ENCODE measurements at regions not wholly inside any gene's neighbourhood (a gene's known extent, or its start where the extent isn't known, plus 50 kb on each side); places are given as distances from the start of the nearest gene placed in this dataset.
"Not testable (repeated sequence)": the region's sequence is repeated elsewhere in the genome, so short reads cannot be mapped to it uniquely, and the experiment has no call there.

GRCh38 chr10:2891073-2891769, 176.1 kb upstream of the PFKP start:
- DNase-seq (ENCODE audit: low read depth): no peak

- no peak for DNase-seq (ENCODE audit: low read depth)
Observed at GRCh38 chr10:2890093-2890492, 177.3 kb upstream of the PFKP start.

DNA sequence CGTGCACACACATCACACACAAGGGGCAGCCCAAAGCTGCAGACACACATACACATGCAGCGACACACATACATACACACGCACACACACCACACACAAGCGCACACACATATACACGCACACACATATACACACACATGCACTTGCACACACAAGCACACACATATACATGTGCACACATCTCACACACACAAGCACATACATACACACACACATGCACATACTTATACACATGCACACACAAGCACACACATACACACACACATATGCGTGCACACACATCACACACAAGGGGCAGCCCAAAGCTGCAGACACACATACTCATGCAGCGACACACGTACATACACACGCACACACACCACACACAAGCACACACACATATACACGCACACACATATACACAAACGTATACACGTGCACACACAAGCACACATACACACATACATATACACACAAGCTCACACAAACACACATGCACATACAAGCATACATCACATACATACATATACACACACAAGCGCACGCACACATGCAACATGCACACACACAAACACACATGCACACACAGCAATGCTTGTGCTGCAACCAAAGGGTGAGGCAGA, 178.8 kb upstream of the PFKP start:
- no peak for DNase-seq (ENCODE audit: low read depth)

DNA sequence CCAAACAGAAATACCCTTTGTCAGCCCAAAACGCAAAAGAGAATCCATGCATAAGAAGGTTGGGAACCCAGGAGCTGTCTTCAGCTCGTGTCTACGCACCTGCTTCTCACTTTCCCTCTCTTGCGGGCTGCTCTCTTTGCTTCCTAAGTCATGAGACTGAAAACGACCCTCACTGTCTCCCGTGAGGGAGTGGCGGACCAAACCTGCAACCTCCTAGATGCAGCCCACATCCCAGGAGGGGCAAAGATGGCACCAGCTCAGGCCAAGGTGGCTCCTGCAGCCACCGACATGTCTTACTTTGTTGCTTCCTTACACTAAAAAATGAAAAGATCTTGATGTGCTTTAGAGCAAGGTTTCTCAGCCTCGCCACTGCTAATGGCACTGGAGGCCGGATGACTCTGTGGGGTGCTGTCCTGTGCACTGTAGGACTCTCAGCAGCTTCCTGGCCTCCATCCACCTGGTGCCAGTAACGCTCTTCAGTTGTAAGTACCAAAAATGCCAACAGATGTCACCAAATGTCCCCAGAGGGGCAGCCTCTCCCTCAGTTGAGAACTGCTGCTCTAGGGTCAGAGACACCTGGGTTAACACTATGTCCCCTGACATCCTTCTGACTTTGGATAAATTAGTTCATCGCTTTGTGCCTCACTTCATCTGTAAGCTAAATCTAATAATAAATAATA, 179.8 kb upstream of the PFKP start:
- no peak for DNase-seq (ENCODE audit: low read depth)

GRCh38 chr10:2886662-2887061, 180.7 kb upstream of the PFKP start:
- DNase-seq (ENCODE audit: low read depth): no peak

DNA sequence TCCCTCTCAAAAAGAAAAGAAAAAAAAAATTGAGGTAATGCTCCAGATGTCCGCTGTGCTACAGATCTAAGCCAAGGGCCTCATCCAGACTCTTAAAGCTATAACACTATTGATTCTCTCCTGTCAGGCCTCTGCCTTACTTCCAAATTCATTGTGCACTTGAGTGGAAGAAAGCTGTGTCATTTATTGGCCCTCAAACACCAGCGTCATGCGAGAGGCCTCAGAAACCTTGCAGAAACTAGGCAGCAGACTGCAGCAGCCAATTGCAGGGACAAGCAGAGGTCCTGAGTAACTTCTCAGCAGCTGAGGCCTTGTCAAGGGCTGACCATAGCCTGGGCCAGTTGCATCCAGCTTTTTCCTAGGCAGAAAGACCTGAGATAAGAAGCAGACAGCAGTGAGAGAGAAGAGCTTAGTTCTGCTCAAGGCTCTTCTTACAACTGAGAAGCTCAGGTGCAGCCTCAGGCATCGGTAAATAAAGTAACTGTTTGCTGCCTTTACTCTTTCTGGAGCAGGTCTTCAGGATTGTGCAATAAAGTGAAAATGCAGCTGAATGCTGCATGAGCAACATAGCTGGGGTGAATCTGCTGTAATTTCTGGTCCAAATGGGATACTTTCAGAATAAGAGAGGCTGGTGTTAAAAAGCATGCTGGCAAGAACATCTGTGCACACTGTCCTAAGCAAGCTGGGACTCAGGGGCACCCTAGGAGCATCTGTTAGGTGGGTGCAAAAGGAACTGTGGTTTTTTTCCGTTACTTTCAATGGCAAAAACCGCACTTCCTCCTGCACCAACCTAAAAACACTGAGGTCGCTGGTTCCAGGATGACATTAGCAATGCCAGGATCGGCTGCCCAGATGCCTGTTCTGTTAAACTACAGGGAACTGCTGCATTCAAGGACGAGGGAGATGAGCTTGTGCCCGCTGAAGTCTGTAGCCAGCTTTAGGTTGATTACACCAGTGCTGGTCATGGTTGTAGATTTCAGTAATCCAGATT, 181.8 kb upstream of the PFKP start:
- no peak for DNase-seq (ENCODE audit: low read depth)

GRCh38 chr10:2883983-2884540, 183.3 kb upstream of the PFKP start:
- DNase-seq (ENCODE audit: low read depth): not testable (repeated sequence)

GRCh38 chr10:2883238-2883637, 184.1 kb upstream of the PFKP start:
- DNase-seq (ENCODE audit: low read depth): no peak

DNA sequence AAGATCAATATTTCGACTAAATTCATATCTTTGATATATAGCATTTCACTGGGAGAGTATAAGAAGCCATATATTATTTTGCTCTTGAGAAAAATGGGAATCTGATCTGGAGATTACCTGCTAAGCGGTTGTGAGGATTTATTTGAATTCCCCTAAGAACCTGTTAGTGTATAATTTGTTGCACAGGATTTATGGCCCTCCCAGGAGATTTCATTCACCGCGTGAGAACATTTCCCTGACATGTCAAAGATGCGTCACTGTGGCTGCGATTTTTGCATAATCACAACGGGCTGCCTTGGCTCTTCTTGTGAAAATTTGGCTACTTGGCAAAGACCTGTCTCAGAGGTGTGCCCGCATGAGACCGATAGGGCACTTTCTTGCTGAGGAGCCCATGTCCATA, 184.7 kb upstream of the PFKP start:
- peak; percentile 3 for DNase-seq (ENCODE audit: low read depth)

DNA sequence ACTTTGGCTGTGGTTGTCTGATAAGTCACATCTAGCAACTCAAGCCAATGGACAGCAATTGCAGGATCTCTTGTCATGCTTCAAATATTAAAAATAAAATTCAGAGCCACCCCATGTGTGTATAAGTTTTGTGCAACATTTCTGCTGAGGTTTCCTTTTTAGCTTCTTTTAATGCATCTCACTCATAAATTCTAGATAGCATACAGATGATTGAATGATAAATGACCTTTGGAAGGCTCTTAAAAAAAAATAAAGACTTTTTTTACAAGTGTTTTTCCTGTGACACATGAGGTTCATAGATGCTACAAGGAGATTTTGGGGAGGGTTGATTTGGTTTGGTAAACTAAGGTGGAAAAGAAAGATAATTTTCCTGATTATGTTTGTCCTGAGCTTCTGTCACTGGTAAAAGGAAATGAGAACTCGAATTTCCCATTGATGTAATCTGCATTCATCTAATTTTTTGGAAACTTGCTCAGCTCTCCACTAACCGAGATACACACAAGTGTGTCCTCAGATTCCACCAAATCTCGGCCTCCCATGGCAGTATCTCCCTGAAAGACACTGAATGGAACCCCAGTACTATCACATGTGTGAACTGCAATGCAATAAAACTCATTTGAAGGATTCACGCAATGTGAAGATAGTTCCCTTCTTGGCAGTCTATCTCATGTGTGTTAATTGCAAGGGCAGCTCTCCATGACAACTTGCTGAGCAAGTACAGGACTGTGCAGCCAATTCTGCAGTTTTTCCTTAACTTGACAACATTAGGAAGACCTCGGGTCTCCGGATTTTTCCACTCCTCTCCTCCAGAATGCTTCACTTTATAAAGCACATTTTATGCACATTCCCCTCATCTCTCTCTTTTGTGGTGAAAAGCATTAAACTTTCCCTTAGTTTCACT, 185.4 kb upstream of the PFKP start:
- no peak for DNase-seq (ENCODE audit: low read depth)

DNA sequence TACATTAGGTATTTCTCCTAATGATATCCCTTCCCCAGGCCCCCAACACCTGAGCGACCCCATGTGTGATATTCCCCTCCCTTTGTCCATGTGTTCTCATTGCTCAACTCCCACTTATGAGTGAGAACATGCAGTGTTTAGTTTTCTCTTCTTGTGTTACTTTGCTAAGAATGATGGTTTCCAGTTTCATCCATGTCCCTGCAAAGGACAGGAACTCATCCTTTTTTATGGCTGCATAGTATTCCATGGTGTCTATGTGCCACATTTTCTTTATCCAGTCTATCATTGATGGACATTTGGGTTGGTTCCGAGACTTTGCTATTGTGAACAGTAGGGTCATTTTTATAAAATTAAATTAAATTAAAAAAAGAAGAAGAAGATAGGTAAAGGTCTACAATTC, 187.3 kb upstream of the PFKP start:
- not testable (repeated sequence) for DNase-seq (ENCODE audit: low read depth)

DNA sequence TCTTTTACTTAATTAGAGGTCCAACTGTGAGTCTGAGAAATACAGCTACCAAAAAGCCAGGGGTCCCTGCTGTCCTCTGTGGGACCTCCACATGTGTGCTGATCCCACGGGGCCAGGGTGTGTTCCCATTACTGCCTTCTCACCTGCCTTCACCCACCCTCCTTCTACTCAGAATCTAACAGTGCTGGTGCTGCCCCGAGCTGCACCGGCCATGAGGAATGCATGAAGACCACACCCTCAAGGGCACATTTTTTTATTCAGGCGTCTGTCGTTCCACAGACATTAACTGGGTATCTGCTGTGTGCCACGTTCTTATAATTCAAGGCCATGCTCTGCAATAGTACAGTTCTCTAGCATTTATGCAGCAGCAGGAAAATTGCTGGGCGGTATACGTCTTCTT, 188.5 kb upstream of the PFKP start:
- DNase-seq (ENCODE audit: low read depth): no peak

GRCh38 chr10:2876032-2876431, 191.3 kb upstream of the PFKP start:
- no peak for DNase-seq (ENCODE audit: low read depth)

DNA sequence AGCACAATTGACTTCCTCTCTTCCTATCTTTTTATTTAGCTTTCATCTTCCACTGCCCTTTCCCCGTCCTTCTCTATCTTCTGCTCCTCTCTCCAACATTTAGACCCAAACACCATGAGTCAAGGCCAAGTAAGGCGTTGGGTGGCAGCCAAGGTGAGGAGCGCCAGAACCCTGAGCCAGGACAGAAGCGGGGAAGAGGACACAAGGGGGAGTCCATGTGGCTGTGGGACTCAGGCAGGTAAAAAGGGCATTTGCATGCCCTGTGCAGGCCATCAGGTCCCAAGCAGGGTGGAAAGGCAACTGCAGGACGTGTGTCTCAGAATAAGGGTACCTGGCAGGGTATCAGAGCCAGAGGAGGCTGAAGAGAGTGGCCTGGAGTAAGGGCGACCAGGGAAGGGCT, 192.4 kb upstream of the PFKP start:
- DNase-seq (ENCODE audit: low read depth): no peak

DNA sequence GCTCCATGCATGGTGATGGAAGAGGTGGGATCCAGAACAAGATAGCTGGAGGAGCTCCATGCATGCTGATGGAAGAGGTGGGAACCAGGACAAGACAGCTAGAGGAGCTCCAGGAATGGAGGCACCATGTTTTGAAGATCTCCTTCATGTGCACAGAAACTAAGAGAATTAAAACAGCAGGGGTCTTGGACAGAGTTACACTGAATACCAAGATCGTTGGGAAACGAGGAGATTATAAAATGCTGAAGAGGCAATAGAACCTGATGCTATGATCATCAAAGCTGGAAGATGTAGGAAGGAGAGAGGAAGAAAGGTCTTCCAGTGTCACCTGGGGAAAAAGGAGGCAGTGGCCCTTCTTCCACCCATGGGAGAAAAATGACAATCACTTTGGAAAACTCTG, 193.6 kb upstream of the PFKP start:
- DNase-seq (ENCODE audit: low read depth): no peak

- no peak for DNase-seq (ENCODE audit: low read depth)
Observed at GRCh38 chr10:2871673-2872219, 195.6 kb upstream of the PFKP start.

DNA sequence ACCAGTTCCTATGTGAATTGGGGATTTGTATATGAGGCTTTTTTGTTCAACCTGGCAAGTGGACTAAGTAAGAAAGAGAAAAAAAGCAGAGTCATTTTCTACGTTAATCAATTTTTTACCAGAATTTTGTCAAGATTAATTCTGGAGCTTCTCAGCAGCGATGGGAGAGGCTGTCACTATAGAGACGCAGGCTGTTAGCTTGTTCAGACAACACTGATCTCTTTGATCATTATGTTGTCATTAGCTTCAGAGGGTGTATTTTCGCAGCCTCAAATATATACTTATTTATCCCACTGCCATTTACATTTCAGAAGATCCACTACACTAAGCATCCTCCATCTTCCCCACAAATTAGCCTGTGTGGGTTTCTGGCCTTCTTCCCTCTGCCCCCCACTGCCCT, 196.7 kb upstream of the PFKP start:
- DNase-seq (ENCODE audit: low read depth): no peak

- no peak for DNase-seq (ENCODE audit: low read depth)
Observed at GRCh38 chr10:2867788-2868299, 199.5 kb upstream of the PFKP start.

DNA sequence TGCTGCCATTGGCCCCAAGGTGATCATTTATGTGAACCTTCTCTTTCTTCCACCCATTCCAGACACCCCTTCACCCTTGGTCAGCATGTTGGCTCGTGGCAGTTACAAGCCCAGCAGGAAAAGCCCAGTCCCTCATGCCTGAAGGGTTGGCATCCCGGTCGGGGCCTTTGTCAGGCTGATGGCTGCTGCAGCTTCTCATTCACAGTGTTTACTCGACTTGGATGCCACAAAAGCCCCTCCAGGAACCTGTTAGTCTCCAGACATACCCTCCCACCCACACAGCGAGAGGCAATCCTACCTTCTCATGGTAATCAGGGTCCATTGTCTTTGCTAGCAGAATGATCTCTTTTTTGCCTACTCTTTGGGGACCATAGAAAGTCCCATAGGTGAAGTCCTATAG, 200.8 kb upstream of the PFKP start:
- DNase-seq (ENCODE audit: low read depth): no peak

DNA sequence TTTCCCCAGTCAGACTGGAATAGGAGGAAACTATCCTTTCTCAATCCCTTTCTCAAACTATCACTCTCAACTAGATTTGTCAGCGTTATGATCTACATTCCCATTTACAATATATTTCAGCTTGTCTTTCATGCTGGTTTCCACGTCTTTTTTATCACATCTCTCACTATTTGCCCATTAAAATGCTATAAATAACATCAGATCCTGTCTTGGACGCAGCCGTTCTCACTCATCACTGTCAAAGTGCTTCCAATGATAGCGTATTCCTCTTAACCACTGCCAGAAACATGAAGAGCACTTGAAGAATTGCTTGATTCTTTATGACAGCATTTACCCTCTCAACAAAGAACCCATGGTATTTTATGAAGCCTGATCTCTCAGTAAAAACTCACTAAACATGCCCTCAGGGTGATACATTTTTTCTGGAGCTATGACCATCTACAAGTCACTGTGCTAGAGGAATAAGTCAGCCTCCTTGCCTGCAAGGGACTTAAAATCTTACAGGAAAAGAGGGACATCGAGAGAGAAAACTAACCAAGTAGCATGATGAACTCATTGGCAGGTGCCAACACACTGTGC, 205.6 kb upstream of the PFKP start:
- DNase-seq (ENCODE audit: low read depth): no peak

Data from stromal cell of bone marrow (primary cell).